HEK293 (cell line): ENCODE measurements at regions not wholly inside any gene's neighbourhood (a gene's known extent, or its start where the extent isn't known, plus 50 kb on each side); places are given as distances from the start of the nearest gene placed in this dataset.

Experiments used
- CTCF ChIP-seq: fragments of 450-650 bp; formaldehyde crosslinking; IDR thresholded peaks from 2 replicates; pipeline ENCODE4 v1.5.1; 2016; ENCODE audit warnings: missing biosample characterization, missing genetic modification characterization
- ZNF174 ChIP-seq: fragments of 450-650 bp; formaldehyde crosslinking; IDR thresholded peaks from 2 replicates; pipeline ENCODE4 v1.5.0; 2017; ENCODE audit warnings: missing biosample characterization, mild to moderate bottlenecking, missing genetic modification characterization

GRCh38 chr21:28235169-28235895 lies 757.3 kb downstream of the LTN1 start:
- TF ChIP-seq ZNF174 (tag by site-specific recombination): no peak
- TF ChIP-seq CTCF (tag by site-specific recombination): no peak
